ENCODE measurements at regions not wholly inside any gene's neighbourhood (a gene's known extent, or its start where the extent isn't known, plus 50 kb on each side); places are given as distances from the start of the nearest gene placed in this dataset.
A peak's percentile ranks its signal among the peaks of the same experiment; 100 is the strongest.

DNA sequence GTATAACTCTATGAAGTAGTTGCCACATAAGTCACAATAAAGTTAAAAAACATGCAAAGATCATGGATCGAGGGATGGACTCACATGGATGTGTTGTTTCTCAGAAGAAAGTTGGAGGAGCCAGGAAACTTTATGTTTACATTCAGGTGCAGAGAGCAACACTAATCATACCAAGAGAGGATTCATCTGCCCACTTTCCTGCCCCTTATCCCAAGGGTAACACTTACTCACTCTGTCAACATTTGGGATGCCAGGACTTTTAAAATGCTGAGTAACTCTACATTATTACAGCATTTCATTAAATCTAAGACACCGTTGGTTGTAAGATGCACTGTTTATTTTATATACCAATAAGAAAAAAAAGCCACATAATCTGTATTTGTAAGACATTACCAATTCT lies 170.4 kb downstream of the KCNE4 start:
- Histone ChIP-seq H3K27me3 (no peaks in the 10 kb centered on the region), H3K4me3 (no peak overlapping the region), H3K27ac (no peak overlapping the region), H3K36me3 (no peaks in the 10 kb centered on the region), H3F3A (ENCODE audit: low read depth) (no peaks in the 10 kb centered on the region), H3K79me2 (ENCODE audit: low read depth) (no peaks in the 10 kb centered on the region), H3K4me2 (no peak overlapping the region), H2AFZ (replicated peaks) (no peak overlapping the region), H3K9ac (no peak overlapping the region), H3K9me3 (ENCODE audit: low read depth) (no peaks in the 10 kb centered on the region), H4K20me1 (ENCODE audit: low read depth) (no peaks in the 10 kb centered on the region), H3K4me1 (no peaks in the 10 kb centered on the region)
- DNase-seq (ENCODE audit: low spot score) = no peak
- TF ChIP-seq EZH2 (IDR thresholded peaks at IDR 0.05) = no peak
- TF ChIP-seq, protein P1, sequence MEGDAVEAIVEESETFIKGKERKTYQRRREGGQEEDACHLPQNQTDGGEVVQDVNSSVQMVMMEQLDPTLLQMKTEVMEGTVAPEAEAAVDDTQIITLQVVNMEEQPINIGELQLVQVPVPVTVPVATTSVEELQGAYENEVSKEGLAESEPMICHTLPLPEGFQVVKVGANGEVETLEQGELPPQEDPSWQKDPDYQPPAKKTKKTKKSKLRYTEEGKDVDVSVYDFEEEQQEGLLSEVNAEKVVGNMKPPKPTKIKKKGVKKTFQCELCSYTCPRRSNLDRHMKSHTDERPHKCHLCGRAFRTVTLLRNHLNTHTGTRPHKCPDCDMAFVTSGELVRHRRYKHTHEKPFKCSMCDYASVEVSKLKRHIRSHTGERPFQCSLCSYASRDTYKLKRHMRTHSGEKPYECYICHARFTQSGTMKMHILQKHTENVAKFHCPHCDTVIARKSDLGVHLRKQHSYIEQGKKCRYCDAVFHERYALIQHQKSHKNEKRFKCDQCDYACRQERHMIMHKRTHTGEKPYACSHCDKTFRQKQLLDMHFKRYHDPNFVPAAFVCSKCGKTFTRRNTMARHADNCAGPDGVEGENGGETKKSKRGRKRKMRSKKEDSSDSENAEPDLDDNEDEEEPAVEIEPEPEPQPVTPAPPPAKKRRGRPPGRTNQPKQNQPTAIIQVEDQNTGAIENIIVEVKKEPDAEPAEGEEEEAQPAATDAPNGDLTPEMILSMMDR (IDR thresholded peaks at IDR 0.05) = no peak
- peaks cover 3% of the 10 kb centered on the region for H3K4me1 Mint-ChIP-seq
- H3K27ac Mint-ChIP-seq = no peak overlapping the region
- H3K27me3 Mint-ChIP-seq (ENCODE audit: insufficient read depth, low read depth) = no peaks in the 10 kb centered on the region
- peaks cover 4% of the 10 kb centered on the region for H3K9me3 Mint-ChIP-seq
- H3K4me3 Mint-ChIP-seq = no peak overlapping the region
- H3K36me3 Mint-ChIP-seq = no peaks in the 10 kb centered on the region

DNA sequence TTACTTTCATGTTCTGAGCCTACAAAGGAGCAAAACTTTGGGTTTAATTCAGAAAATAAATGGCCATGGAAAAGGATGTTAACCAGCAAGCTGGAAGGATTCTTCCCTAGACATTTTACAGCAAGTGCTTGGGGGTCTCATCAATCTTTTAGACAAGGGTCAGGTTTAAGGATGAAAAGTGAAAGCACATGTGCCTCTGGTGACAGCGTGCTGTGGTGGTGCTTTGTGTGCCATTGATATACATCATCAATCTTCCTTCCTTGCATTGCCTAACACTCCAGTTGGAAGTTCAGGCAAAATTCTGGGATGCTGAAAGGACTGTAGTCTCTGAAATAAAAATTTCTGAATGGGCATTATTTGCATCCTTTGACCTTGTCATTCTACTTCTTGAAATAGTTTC lies 171.2 kb downstream of the KCNE4 start:
- no peaks in the 10 kb centered on the region for H3K4me1 ChIP-seq
- no peak overlapping the region for H3K4me3 ChIP-seq
- H3K4me3 Mint-ChIP-seq = no peak overlapping the region
- H3K27ac ChIP-seq = no peak overlapping the region
- H3K79me2 ChIP-seq (ENCODE audit: low read depth) = no peaks in the 10 kb centered on the region
- no peaks in the 10 kb centered on the region for H4K20me1 ChIP-seq (ENCODE audit: low read depth)
- H3K27ac Mint-ChIP-seq = no peak overlapping the region
- no peaks in the 10 kb centered on the region for H3K36me3 ChIP-seq
- TF ChIP-seq EZH2 (IDR thresholded peaks at IDR 0.05) = no peak
- TF ChIP-seq, protein P1 (IDR thresholded peaks at IDR 0.05) = no peak
- no peak for TF ChIP-seq EZH2phosphoT487 (IDR thresholded peaks at IDR 0.05)
- no peaks in the 10 kb centered on the region for H3F3A ChIP-seq (ENCODE audit: low read depth)
- H3K4me1 Mint-ChIP-seq = peaks cover 3% of the 10 kb centered on the region
- H3K9me3 ChIP-seq (ENCODE audit: low read depth) = no peaks in the 10 kb centered on the region
- no peak for DNase-seq (ENCODE audit: low spot score)
- peaks cover 4% of the 10 kb centered on the region for H3K9me3 Mint-ChIP-seq
- H2AFZ ChIP-seq (replicated peaks) = no peak overlapping the region
- no peak overlapping the region for H3K9ac ChIP-seq
- no peaks in the 10 kb centered on the region for H3K36me3 Mint-ChIP-seq
- H3K27me3 Mint-ChIP-seq (ENCODE audit: insufficient read depth, low read depth) = no peaks in the 10 kb centered on the region
- no peaks in the 10 kb centered on the region for H3K27me3 ChIP-seq
- H3K4me2 ChIP-seq = no peak overlapping the region

DNA sequence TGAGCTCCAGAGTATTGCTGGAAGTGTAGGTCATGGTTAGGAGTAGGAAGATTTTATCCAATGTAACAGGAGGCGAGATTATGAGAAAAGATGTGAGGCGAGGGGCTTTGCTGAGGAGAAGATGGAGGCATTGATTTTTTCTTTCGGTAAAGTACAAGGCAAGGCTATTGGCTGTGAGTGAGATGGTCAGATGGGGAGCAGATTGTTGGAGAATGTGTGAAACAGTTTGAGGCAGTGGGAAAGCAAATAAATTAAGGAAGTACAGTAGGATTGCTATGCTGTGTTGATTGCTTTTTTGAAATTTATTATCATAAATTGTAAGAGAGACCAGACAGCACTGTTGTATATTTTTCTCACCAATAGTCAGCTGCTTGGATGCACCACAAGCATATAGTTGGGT lies 173.3 kb downstream of the KCNE4 start:
- Histone ChIP-seq H3K79me2 (ENCODE audit: low read depth) (no peaks in the 10 kb centered on the region), H3F3A (ENCODE audit: low read depth) (no peaks in the 10 kb centered on the region), H3K4me1 (no peaks in the 10 kb centered on the region), H4K20me1 (ENCODE audit: low read depth) (no peaks in the 10 kb centered on the region), H3K27ac (no peak overlapping the region), H3K4me3 (no peak overlapping the region), H3K9ac (no peak overlapping the region), H3K4me2 (no peak overlapping the region), H2AFZ (replicated peaks) (no peak overlapping the region), H3K36me3 (no peaks in the 10 kb centered on the region), H3K27me3 (no peaks in the 10 kb centered on the region), H3K9me3 (ENCODE audit: low read depth) (no peaks in the 10 kb centered on the region)
- TF ChIP-seq EZH2 (IDR thresholded peaks at IDR 0.05) = no peak
- no peak for TF ChIP-seq EZH2phosphoT487 (IDR thresholded peaks at IDR 0.05)
- TF ChIP-seq, protein P1 (IDR thresholded peaks at IDR 0.05) = no peak
- Mint-ChIP-seq H3K4me3 (no peak overlapping the region), H3K27ac (no peak overlapping the region), H3K9me3 (peaks cover 4% of the 10 kb centered on the region), H3K36me3 (no peaks in the 10 kb centered on the region), H3K4me1 (peaks cover 3% of the 10 kb centered on the region), H3K27me3 (ENCODE audit: insufficient read depth, low read depth) (no peaks in the 10 kb centered on the region)
- no peak for DNase-seq (ENCODE audit: low spot score)

DNA sequence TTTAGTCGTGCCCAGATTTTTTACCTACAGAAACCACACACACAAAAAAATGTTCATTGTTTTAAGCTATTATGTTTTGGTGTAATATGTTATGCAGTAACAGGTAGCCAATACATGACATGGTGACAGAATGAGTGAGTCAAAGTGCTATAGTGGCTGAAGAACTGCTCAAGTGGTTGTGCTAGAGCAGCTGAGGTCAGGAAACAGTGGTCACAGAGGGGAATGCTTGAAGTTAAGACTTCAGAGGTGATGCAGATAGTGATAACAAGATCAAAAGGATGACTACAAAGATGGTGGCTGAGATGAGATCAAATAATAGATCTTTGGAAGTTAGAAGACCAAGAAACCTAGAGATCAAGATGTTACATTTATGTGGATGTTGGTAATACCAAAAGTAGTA lies 174.3 kb downstream of the KCNE4 start:
- no peak for DNase-seq (ENCODE audit: low spot score)
- H3K9me3 ChIP-seq (ENCODE audit: low read depth) = no peaks in the 10 kb centered on the region
- no peak overlapping the region for H2AFZ ChIP-seq (replicated peaks)
- Mint-ChIP-seq H3K9me3 (peaks cover 4% of the 10 kb centered on the region), H3K4me1 (peaks cover 3% of the 10 kb centered on the region), H3K4me3 (no peak overlapping the region), H3K27me3 (ENCODE audit: insufficient read depth, low read depth) (no peaks in the 10 kb centered on the region), H3K27ac (peak overlapping the region; percentile 36), H3K36me3 (no peaks in the 10 kb centered on the region)
- no peaks in the 10 kb centered on the region for H3K27me3 ChIP-seq
- H4K20me1 ChIP-seq (ENCODE audit: low read depth) = no peaks in the 10 kb centered on the region
- no peak overlapping the region for H3K4me3 ChIP-seq
- H3K4me1 ChIP-seq = no peaks in the 10 kb centered on the region
- H3K36me3 ChIP-seq = no peaks in the 10 kb centered on the region
- H3K79me2 ChIP-seq (ENCODE audit: low read depth) = no peaks in the 10 kb centered on the region
- TF ChIP-seq EZH2phosphoT487 (IDR thresholded peaks at IDR 0.05) = no peak
- H3K9ac ChIP-seq = no peak overlapping the region
- no peak overlapping the region for H3K4me2 ChIP-seq
- no peaks in the 10 kb centered on the region for H3F3A ChIP-seq (ENCODE audit: low read depth)
- no peak overlapping the region for H3K27ac ChIP-seq

All from neural progenitor cell (in vitro differentiated cells).